NCI-H460 (cell line): ENCODE measurements at regions not wholly inside any gene's neighbourhood (a gene's known extent, or its start where the extent isn't known, plus 50 kb on each side); places are given as distances from the start of the nearest gene placed in this dataset.

Experiments used
- DNase-seq: peaks from one replicate; pipeline ENCODE4 v3.0.0-alpha.2; 2016; ENCODE audit warnings: low read depth; ENCODE audit errors: extremely low read depth

- no peak for DNase-seq
Observed at GRCh38 chr12:115606040-115606439, 671.5 kb downstream of the MED13L start.

DNA sequence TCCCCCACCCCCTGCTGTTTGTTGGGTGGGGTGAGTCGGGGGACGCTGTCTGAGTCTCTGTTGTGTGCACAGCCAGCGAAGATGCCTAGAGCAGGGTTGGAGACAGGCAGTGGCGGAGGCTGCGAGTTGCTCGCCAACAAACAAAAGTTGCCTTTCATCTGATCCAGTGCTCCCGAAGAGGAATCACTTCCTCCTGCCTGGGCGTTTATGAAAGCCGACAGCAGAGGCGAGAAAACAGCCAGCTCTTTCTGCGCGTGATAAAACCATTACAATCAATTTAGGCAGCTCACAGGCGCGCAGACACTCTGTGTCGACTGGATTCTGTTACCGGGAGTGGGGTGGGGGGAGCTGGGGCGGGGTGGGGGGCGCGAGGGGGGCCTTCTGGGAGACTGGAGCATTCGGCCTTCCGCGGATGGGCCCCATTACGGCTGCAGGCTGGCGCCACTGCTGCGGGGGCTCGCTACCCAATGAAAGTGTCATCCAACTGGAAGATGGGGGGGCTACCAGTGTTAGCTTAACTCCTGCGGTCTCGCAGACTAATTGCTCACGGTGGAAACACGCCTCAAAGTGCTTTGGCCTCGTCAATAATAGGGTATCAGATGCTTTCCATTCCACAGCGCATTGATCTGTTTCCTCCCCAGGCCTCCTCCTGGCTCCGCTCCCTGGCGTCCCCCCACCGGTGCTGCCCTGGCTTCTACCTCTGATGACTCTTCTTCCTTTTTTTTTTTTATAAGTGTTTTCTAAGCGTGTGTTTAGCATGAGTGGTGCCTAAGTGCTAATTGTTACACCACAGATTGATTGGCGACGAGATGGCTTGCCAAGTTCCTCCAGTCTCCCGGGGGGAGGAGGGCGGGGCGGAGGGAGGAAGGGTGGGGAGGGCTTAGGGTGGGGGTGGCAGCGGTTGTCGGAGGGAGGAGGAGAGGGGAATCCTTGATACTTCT lies 678.4 kb downstream of the MED13L start:
- no peak for DNase-seq

- DNase-seq = no peak
Observed at GRCh38 chr12:115597157-115597712, 680.3 kb downstream of the MED13L start.

DNA sequence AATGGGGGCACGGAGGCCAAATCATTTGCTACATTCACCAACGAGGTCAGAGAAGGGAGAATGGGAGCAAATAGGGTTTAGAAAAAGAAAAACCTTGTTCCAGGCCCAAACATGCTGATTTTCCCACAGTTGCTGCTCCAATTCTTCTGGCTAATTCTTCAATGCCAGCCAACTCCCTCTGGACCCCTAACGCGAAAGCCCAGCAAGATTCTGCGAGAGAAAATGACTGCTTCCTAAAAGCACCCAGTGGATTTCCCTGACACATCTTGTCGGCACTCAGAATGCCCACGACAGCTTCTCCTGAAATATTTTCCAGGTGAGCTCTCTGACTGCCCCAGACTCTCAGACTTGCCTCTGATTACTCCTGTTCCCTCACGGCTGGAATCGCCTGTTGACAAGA lies 689.4 kb downstream of the MED13L start:
- DNase-seq = no peak

GRCh38 chr12:115584156-115584555 lies 693.3 kb downstream of the MED13L start:
- no peak for DNase-seq

DNA sequence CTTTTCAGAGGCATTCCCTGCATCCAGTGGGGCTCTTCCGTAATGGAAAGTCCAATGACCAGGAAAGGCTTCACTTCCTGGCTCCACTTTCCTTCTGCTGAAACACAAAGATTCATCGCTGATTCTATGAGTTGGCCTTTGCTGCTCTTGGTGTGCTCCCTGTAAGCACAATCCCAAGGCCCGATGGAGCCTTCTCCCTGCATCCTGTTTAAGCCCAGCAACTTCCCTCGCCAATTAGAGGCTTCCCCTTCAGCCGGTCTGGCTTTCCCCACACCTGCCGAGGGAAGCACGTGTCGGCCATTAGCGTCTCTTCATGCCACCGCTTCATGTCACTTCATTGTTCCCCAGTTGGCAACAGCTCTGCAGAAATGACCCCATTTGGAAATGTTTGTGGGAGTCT lies 693.9 kb downstream of the MED13L start:
- DNase-seq = no peak

GRCh38 chr12:115577401-115577800 lies 700.1 kb downstream of the MED13L start:
- no peak for DNase-seq

- no peak for DNase-seq
Observed at GRCh38 chr12:115574826-115575225, 702.7 kb downstream of the MED13L start.

- DNase-seq = no peak
Observed at GRCh38 chr12:115572440-115572839, 705.1 kb downstream of the MED13L start.

DNA sequence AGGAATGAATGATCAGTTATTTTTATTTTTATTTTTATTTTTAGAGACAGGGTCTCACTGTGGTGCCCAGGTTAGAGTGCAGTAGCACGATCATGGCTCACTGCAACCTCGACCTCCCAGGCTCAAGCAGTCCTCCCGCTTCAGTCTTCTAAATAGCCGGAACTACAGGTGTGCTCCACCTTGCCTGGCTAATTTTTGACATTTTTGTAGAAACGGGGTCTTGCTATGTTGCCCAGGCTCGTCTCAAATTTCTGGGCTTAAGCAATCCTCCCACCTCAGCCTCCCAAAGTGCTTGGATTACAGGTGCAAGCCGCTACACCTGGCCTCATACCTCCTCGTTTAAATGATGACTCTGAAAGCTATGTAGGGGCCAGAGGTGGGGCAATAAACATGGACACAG lies 706.0 kb downstream of the MED13L start:
- no peak for DNase-seq

GRCh38 chr12:115571027-115571426 lies 706.5 kb downstream of the MED13L start:
- DNase-seq = no peak

DNA sequence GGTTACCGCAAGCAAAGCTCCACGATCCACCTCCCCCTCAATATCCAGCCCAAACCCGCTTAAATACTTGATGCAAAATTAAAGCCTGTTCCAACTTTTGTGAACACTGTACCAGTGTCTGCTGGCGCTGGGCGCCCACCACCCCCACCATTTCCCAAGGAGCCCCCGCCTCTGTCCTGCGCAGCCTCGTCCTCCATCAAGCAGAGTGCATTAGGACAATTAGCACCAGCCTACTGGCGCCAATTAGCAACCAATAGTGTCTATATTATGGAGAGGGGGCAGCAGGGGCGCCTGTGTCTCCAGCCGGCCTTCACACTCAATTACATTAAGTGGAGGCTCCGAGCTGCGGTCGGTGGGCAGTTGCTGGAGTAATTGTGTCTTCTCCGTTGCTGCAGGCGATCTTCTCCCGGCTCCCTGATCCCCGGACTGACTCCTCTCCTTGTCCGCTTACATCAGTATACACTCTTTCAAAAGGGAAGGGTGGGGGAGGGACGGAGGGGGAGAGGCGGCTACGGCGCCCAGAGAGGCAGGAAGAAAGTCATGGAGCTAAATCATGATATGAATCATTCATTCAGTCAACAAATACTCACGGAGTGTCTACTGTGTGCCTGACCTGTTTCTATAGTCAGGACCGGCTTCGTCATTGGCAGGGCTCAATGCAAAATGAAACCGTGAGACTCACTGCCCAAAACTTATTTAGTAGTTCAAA lies 707.3 kb downstream of the MED13L start:
- DNase-seq = peak; percentile 12

DNA sequence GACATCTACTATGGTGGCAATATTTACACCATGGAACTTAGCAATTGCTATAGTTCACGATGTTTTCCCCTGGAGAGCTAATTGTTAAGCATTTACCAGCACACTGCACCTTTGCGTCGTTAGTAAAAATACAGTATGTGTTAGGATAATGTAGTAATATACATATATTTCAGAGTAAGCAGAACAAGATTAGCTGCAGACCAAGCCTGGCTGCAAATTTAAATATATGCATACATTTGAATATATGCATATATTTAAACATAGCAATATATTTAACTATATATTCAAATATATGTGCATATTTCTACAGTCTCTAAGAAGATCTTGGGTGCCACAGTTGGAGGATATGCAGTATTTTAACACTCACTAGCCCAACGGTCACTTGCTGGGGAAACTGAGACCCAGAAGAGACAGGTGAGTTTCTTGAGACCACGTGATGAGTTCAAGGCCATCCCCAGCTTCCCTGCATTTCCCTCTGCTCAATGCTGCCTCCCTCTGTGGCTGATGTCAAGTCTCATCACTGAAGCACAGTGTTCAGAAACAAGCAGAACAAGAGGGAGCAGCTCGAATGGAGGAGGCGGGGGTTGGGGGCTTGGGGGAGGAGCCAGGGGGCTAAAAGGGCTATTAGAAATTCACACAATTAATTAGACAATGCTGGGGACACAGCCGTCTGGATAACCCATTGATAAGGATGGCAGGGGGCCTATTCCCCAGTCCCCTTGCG lies 708.0 kb downstream of the MED13L start:
- DNase-seq = no peak

DNA sequence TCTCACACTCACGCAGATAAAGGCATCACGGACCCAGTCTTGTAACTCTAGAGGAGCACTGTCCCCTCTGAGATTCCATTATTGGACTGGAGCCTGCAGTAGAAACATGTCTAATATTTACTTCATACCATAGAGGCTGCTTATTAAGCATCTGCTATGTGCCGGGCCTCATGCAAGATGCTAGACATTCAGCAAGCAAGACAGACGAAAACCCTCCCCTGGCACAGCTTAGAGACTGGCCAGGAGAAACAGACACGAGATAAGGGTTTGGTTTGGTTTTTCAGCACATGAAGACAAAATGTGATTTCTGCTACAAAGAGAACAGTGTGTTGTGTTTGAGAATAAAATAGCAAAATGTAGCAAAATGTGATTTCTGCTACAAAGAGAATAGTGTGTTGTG lies 719.2 kb downstream of the MED13L start:
- DNase-seq = no peak

DNA sequence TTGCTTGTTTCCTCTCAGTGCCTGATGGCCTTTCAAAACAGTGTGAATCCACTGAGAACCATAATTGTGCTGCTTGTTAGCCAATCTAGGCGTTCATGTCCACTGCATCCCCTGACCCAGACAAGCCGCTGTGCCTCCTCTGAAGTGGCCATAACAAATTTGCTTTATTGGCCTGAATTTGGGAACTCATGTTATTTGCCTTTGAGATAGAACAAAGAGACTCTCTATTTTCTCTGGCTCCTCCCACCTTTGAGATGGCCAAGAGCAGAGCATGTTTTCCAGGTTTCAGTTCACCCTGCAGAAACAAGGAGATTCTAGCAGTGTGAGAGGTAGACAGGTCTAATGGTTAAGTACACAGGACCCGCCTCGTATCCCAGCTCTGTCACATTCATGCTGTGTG lies 723.9 kb downstream of the MED13L start:
- DNase-seq = no peak

- DNase-seq = no peak
Observed at GRCh38 chr12:115543269-115543668, 734.2 kb downstream of the MED13L start.

DNA sequence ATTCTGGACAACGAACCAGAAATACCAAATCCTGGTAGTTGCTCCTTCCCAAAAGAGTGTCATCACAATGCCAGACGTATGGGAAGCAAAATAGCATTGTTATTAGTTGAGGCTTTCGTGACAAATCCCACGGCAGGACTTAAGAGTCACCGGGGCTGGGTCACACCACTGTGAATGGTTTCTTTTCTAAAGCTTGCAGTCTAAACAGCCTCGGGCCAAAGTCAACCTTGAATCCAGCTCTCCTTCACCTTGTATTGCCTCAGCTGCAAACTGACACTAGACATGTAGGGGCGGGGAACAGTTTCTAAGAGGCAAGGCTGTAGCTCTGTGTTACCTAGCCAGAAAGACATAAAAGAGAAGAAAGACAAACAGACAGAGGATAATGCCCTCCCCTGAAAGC lies 734.8 kb downstream of the MED13L start:
- DNase-seq = no peak

GRCh38 chr12:115541891-115542421 lies 735.5 kb downstream of the MED13L start:
- DNase-seq = no peak

DNA sequence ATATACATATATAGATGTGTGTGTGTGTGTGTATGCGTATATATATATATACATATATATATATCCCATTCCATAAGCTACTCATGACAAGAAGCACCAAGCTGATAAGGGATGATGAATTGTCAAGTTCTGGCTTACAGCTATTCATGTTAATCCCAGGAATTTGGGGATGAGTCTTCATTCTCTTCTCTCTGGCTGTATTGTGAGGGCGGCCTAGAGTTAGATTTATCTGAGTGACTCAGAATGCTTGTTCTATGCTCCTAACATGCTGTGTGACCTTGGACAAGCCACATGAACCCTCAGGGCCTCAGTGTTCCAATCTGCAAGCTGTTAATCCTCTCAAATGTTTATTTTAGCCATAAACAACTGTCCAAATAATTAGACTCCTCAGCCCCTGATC lies 749.0 kb downstream of the MED13L start:
- no peak for DNase-seq

GRCh38 chr12:115521771-115522409 lies 755.6 kb downstream of the MED13L start:
- no peak for DNase-seq
